Gastroesophageal sphincter (tissue), 4 donors: ENCODE measurements at regions not wholly inside any gene's neighbourhood (a gene's known extent, or its start where the extent isn't known, plus 50 kb on each side); places are given as distances from the start of the nearest gene placed in this dataset.

Experiments used
- ATAC-seq: fragments of 150-250 bp; one replicate; pipeline ENCODE4 v1.9.1; 2016; ENCODE audit warnings: mild to moderate bottlenecking, moderate library complexity
- H3K27ac ChIP-seq, 4 donors: fragments of 200-600 bp; sonication (generic) in 3 of 4; 1 replicate in 3 of 4; 2 replicates in 1 of 4; pipeline ENCODE4 v1.5.1; 2016 to 2019
- H3K27me3 ChIP-seq: fragments of 200-600 bp; sonication (generic); one replicate; pipeline ENCODE4 v1.5.1; 2019
- H3K36me3 ChIP-seq, 2 donors: fragments of 200-600 bp; sonication (generic); one replicate each; pipeline ENCODE4 v1.5.1; 2019; ENCODE audit warnings: control low read depth in 1 of 2
- H3K4me1 ChIP-seq, 3 donors: fragments of 200-600 bp; sonication (generic); 1 replicate in 2 of 3; 2 replicates in 1 of 3; pipeline ENCODE4 v1.5.1; 2016 to 2019; ENCODE audit warnings: control low read depth in 2 of 3
- H3K4me3 ChIP-seq, 2 donors: fragments of 200-600 bp; sonication (generic); one replicate each; pipeline ENCODE4 v1.5.1; 2019; ENCODE audit warnings: mild to moderate bottlenecking in 1 of 2, moderate library complexity in 1 of 2
- H3K9me3 ChIP-seq, 3 donors: fragments of 200-600 bp; sonication (generic); one replicate each; pipeline ENCODE4 v1.5.1; 2017 to 2019; ENCODE audit warnings: control low read depth in 2 of 3
- CTCF ChIP-seq, 4 experiments: fragments of 200-600 bp in 2 of 4; fragments of 450-650 bp in 2 of 4; sonication (generic) in 1 of 4; IDR thresholded peaks; one replicate each; pipeline ENCODE4 v1.5.1; 2017 to 2019; ENCODE audit warnings: antibody characterized with exemption in 4 of 4, mild to moderate bottlenecking in 2 of 4, moderate library complexity in 2 of 4
- EP300 ChIP-seq: sonication (generic); formaldehyde crosslinking; IDR thresholded peaks from one replicate; pipeline ENCODE4 v1.6.1; 2017; ENCODE audit warnings: antibody characterized with exemption, mild to moderate bottlenecking
- POLR2A ChIP-seq, 2 donors: fragments of 450-650 bp; IDR thresholded peaks; one replicate each; pipeline ENCODE4 v1.6.1; 2017; ENCODE audit warnings: antibody characterized with exemption in 2 of 2, mild to moderate bottlenecking in 2 of 2, moderate library complexity in 1 of 2
- POLR2AphosphoS5 ChIP-seq: sonication (generic); formaldehyde crosslinking; IDR thresholded peaks from one replicate; pipeline ENCODE4 v1.6.1; 2017; ENCODE audit warnings: antibody characterized with exemption
- WGBS, 2 donors: methylation state at CpG; one replicate each; pipeline ENCODE4 v1.1.5; 2018; ENCODE audit warnings: low coverage in 1 of 2; 5-methylcytosine and 5-hydroxymethylcytosine counted together

- WGBS, 2 donors, result 93% methylated on average over 3 of the region's 12 CpGs
Measured at GRCh38 chr5:106163233-106163632, 1507.5 kb downstream of the EFNA5 start.

GRCh38 chr5:106159616-106160015 lies 1511.1 kb downstream of the EFNA5 start:
- Histone ChIP-seq H3K27ac (no peak overlapping the region), H3K4me3 (no peak overlapping the region), H3K4me1 (no peaks in the 10 kb centered on the region), H3K27me3 (no peaks in the 10 kb centered on the region), H3K36me3 (no peaks in the 10 kb centered on the region), H3K9me3 (no peaks in the 10 kb centered on the region)
- ATAC-seq, result no peak
- 78 to 81% methylated on average over 2 of the region's 2 CpGs for WGBS, 2 donors
- TF ChIP-seq EP300 (no peak), CTCF (IDR thresholded peaks at IDR 0.05) (no peak), POLR2A (IDR thresholded peaks at IDR 0.05) (no peak), POLR2AphosphoS5 (no peak)

More at GRCh38 chr5:106163233-106163632, 1507.5 kb downstream of the EFNA5 start:
- no peak for ATAC-seq
- Histone ChIP-seq H3K4me3 (no peak overlapping the region), H3K36me3 (no peaks in the 10 kb centered on the region), H3K4me1 (no peaks in the 10 kb centered on the region), H3K27ac (no peak overlapping the region), H3K27me3 (no peaks in the 10 kb centered on the region), H3K9me3 (no peaks in the 10 kb centered on the region)
- TF ChIP-seq EP300, result no peak
- no peak for TF ChIP-seq POLR2A (IDR thresholded peaks at IDR 0.05)
- no peak for TF ChIP-seq POLR2AphosphoS5

- ATAC-seq, result no peak
- H3K27me3 ChIP-seq, result no peaks in the 10 kb centered on the region
- no peak overlapping the region for H3K27ac ChIP-seq
- H3K4me1 ChIP-seq, result no peaks in the 10 kb centered on the region
- 97% methylated on average over 11 of the region's 35 CpGs; no CpG with 5 or more reads in 1 of the 2 donors for WGBS, 2 donors
- H3K9me3 ChIP-seq, result peaks cover 0 to 3% (median 0%) of the 10 kb centered on the region in 3 donors
- no peaks in the 10 kb centered on the region for H3K36me3 ChIP-seq
- no peak overlapping the region for H3K4me3 ChIP-seq
- no peak for TF ChIP-seq CTCF (IDR thresholded peaks at IDR 0.05)
- TF ChIP-seq EP300, result no peak
- TF ChIP-seq POLR2A (IDR thresholded peaks at IDR 0.05), result no peak
- TF ChIP-seq POLR2AphosphoS5, result no peak
Measured at GRCh38 chr5:106154280-106154716, 1516.4 kb downstream of the EFNA5 start.

GRCh38 chr5:106152569-106152968 lies 1518.2 kb downstream of the EFNA5 start:
- Histone ChIP-seq H3K36me3 (no peaks in the 10 kb centered on the region), H3K9me3 (peaks cover 0 to 3% (median 0%) of the 10 kb centered on the region in 3 donors), H3K27me3 (no peaks in the 10 kb centered on the region), H3K27ac (no peak overlapping the region), H3K4me1 (no peaks in the 10 kb centered on the region), H3K4me3 (no peak overlapping the region)
- no peak for ATAC-seq
- WGBS, 2 donors, result 76 to 95% methylated on average over 1 of the region's 1 CpG
- no peak for TF ChIP-seq POLR2A (IDR thresholded peaks at IDR 0.05)
- no peak for TF ChIP-seq EP300

GRCh38 chr5:106142116-106142515 lies 1528.6 kb downstream of the EFNA5 start:
- ATAC-seq, result no peak
- Histone ChIP-seq H3K4me3 (no peak overlapping the region), H3K4me1 (no peaks in the 10 kb centered on the region), H3K27me3 (no peaks in the 10 kb centered on the region), H3K27ac (no peak overlapping the region), H3K36me3 (no peaks in the 10 kb centered on the region), H3K9me3 (no peaks in the 10 kb centered on the region)
- no peak for TF ChIP-seq CTCF (IDR thresholded peaks at IDR 0.05)
- no peak for TF ChIP-seq POLR2A (IDR thresholded peaks at IDR 0.05)
- no peak for TF ChIP-seq EP300
- no peak for TF ChIP-seq POLR2AphosphoS5

GRCh38 chr5:106140101-106140500 lies 1530.6 kb downstream of the EFNA5 start:
- ATAC-seq, result no peak
- no peak overlapping the region for H3K27ac ChIP-seq
- no peaks in the 10 kb centered on the region for H3K27me3 ChIP-seq
- H3K4me1 ChIP-seq, result no peaks in the 10 kb centered on the region
- H3K9me3 ChIP-seq, result no peaks in the 10 kb centered on the region
- TF ChIP-seq POLR2A (IDR thresholded peaks at IDR 0.05), result no peak
- no peak for TF ChIP-seq CTCF (IDR thresholded peaks at IDR 0.05)
- TF ChIP-seq EP300, result no peak
- no peak for TF ChIP-seq POLR2AphosphoS5
- 83 to 91% methylated on average over 2 of the region's 2 CpGs for whole genome bisulfite sequencing, 2 donors
- H3K4me3 ChIP-seq, result no peak overlapping the region
- H3K36me3 ChIP-seq, result no peaks in the 10 kb centered on the region
